Astrocyte of the spinal cord (primary cell): ENCODE measurements at regions not wholly inside any gene's neighbourhood (a gene's known extent, or its start where the extent isn't known, plus 50 kb on each side); places are given as distances from the start of the nearest gene placed in this dataset.

Experiments used
- DNase-seq: peaks from one replicate; pipeline ENCODE4 v3.0.0; 2011; ENCODE audit warnings: low read depth, low spot score
- H3K4me3 ChIP-seq: 2 replicates; pipeline ENCODE4 v1.5.1; 2011; ENCODE audit warnings: low read depth, mild to moderate bottlenecking, low read length, moderate library complexity
- CTCF ChIP-seq: IDR thresholded peaks from 2 replicates; pipeline ENCODE4 v1.5.1; 2012; ENCODE audit warnings: low read depth, mild to moderate bottlenecking, low read length, inconsistent platforms
- in situ Hi-C: cut with HindIII; loops from 2 replicates; pipeline ENCODE4 v1.10.0; 2017; ENCODE audit warnings: low sequenced_read_pairs

- in situ Hi-C loops, result no loop called here
- H3K4me3 ChIP-seq, result no peak overlapping the region
- no peak for DNase-seq
- no peak for TF ChIP-seq CTCF
Measured at GRCh38 chr5:124998520-124998919, 252.1 kb upstream of the ZNF608 start.

- H3K4me3 ChIP-seq, result no peak overlapping the region
- in situ Hi-C loops, result no loop called here
- DNase-seq, result no peak
- no peak for TF ChIP-seq CTCF
Measured at GRCh38 chr5:125002727-125003598, 256.5 kb upstream of the ZNF608 start.

DNA sequence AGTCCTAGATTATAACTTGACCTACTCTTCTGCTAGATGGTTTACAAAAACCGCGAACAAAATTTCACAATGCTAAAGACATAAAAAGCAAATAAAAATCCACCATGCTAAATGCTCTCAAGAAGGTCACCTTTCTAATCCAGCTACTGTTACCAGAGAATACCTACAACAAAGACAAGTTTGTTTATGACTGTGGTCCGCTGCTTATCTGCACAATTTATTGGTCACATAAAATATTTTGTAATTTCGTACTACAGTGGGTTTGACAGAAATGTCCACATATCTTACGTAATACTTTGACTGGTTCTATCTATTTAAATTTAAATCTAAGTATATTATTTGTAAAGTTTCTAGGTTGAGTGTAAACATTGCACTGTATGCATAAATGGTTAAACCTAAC, 257.6 kb upstream of the ZNF608 start:
- in situ Hi-C loops, result no loop called here
- no peak for DNase-seq
- no peak for TF ChIP-seq CTCF
- no peak overlapping the region for H3K4me3 ChIP-seq

DNA sequence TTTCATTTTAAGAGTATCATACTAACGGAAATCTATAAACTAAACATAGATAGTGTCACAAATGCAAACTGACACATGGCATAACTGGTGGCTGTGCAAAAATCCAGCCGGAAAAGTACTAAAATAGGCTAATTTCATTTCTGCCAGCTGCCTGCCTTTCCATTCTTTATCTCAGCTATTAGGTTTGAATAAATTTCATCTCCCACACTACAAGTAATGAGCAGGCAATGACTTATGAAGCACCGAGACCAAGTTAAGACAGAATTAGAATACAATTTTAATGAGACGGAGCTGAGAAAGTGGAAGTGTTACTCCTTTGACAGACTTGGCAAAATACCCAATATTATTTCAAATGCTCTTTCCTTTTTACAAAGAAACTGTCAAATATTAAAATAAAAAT, 258.8 kb upstream of the ZNF608 start:
- TF ChIP-seq CTCF, result no peak
- no peak for DNase-seq
- in situ Hi-C loops, result no loop called here
- no peak overlapping the region for H3K4me3 ChIP-seq

DNA sequence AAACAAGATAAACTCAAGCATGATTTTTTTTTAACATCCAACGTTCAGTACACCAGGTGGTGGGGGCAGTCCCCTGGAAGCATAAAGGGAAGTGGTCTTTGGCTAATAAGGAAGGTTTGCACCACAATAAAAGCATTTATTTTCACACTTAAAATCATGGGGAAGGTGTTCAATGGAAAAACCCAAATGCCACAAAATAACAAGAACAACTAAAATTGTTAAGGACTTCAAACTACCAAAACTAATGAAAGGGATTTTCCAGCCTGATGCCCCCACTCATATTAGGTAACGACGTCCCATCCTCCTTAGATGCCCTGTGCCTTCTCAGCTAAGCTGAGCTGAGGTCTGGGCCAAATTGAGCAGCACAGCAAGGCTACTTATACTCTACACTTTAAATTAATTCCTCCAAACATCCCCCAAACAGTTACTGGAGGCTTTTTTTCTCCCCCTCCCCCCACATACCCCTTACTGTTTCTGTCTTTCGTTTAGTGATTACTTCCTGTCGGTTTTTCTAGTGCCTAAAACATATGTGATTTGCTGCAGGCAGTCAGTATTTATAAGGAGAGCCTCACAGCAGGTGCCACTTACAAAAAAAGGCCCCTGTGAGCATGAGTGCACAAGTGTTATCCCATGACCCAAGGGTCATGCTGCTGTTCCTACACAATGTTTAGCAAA, 259.7 kb upstream of the ZNF608 start:
- no peak for DNase-seq
- no peak for TF ChIP-seq CTCF
- H3K4me3 ChIP-seq, result no peak overlapping the region
- in situ Hi-C loops, result no loop called here

- H3K4me3 ChIP-seq, result no peak overlapping the region
- DNase-seq, result no peak
- in situ Hi-C loops, result no loop called here
- TF ChIP-seq CTCF, result no peak
Measured at GRCh38 chr5:125010356-125010755, 263.9 kb upstream of the ZNF608 start.
